Forelimb muscle (tissue), 1 donor: ENCODE measurements at regions not wholly inside any gene's neighbourhood (a gene's known extent, or its start where the extent isn't known, plus 50 kb on each side); places are given as distances from the start of the nearest gene placed in this dataset.
"Not testable (repeated sequence)": the region's sequence is repeated elsewhere in the genome, so short reads cannot be mapped to it uniquely, and the experiment has no call there.

ENCODE experiments used
- DNase-seq: peaks from one replicate; pipeline ENCODE4 v3.0.0-alpha.2; 2013; ENCODE audit warnings: low read depth

DNA sequence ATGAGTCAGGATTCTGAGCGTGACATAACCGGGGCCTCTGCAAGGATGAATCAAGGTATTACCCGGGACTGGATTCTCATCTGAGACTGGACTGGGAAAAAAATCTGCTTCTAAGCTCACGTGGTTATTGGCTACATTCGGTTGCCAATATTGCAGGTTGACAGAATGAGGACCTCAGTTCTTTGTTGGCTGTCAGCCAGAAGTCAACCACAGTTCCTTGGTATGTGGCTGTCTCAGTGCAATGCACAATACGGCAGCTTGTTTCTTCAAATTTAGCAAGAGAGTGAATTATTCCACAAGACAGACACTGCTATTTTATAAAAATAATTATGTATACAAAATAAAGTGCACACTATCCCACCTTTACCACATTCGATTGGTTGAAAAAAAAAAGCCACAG, 424.2 kb downstream of the KLHL4 start:
- DNase-seq: no peak

DNA sequence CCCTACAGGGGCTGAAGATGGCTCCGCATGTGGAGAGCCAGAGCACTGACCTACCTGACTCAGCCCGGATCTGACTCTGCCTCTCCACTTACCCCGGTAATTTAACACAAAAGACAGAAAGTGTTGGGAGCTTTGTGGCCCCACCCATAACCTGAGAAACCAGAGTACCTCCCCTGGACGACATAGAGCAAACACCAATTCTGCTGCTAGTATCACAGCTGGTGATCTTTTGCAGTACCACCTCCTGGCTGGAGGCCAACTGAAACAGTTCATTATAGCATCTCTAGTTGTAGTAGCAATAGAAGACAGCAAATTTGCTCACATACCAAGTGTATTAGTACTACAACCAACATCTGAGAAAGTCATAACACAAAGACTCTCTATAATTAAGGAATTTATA, 443.9 kb downstream of the KLHL4 start:
- DNase-seq: no peak

DNA sequence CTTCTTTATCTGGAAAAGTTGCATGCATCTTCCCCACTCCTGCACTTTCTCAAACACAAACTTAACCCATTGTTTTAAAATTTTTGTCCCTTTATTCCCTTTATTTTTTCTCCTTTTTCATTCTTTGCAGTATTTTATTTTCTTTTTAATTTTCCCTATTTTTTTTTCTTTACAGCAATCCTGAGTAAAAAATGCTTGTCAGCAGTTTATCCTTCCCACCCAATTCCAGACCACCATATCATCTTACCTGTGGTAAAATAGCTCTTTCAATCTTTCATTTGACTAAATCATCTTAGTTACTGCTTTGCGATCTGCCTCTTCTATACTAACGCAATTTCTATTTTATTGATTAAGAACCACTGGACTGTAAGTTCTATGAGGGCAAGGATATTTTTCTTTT, 450.5 kb downstream of the KLHL4 start:
- no peak for DNase-seq

DNA sequence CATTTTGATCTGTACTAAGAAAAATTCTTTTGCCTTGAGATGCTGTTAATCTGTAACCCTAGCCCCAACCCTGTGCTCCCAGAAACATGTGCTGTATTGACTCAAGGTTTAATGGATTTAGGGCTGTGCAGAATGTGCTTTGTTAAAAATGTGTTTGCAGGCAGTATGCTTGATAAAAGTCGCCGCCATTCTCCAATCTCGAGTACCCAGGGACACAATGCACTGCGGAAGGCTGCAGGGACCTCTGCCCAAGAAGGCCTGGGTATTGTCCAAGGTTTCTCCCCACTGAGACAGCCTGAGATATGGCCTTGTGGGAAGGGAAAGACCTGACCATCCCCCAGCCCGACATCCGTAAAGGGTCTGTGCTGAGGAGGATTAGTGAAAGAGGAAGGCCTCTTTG, 454.5 kb downstream of the KLHL4 start:
- DNase-seq: not testable (repeated sequence)

DNA sequence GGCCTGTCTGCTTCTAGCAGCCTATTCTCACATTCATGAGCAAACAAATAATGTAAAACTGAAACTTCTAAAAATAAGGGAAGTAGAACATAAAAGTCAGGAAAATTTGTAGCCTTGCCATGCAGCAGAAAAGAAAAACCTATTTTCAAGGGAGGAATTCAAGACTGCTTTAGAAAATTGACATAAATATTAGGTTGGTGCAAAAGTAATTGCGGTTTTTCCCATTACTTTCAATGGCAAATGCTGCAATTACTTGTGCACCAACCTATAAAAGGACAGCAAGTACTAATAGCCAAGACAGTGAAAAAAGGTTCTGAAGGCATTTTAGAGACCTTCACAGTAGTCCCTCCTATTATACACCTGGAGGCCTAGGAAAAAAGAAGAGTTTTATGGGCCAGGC, 457.8 kb downstream of the KLHL4 start:
- no peak for DNase-seq

DNA sequence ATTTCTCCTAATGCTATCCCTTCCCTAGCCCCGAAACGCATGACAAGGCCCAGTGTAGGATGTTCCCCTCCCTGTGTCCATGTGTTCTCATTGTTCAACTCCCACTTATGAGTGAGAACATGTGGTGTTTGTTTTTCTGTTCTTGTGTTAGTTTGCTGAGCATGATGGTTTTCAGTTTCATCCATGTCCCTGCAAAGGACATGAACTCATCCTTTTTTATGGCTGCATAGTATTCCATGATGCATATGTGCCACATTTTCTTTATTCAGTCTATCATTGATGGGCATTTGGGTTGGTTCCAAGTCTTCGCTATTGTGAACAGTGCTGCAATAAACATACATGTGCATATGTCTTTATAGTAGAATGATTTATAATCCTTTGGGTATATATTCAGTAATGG, 490.3 kb downstream of the KLHL4 start:
- DNase-seq: not testable (repeated sequence)

DNA sequence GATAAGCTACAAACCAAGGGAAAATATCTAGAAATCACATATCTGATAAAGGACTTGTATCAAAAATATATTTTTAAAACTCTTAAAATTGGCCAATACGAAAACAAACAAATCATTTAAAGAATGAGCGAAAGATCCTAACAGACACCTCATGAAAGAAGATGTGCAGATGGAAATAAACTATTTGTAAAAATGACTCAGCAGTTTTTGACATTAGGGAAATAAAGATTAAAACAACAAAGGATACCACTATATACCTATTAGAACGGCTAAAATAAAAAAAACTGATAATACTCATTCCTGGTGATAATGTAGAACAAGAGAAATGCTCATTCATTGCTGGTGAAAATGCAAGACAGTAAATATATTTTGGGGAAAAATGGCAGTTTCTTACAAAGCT, 506.4 kb downstream of the KLHL4 start:
- DNase-seq: no peak

- DNase-seq: no peak
Observed at GRCh38 chrX:88072339-88073030, 554.9 kb downstream of the KLHL4 start.

DNA sequence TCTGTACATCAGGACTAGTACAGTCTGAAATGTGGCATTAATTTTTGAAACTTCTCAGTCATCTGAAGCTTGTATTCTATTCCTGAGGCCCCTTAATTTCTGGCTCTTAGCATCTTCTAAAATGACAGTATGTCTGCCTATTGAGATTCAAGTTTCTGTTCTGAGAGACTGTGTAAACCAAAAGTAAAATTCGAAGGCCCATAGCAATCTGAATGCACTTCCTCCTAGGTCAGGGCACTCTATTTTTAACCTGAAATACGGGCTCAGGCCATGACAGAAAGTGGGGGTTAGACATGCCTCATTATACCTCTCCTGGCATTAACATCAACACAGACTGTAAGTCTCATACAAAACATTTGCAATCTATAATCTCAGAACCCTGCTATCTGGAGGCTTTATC, 584.4 kb downstream of the KLHL4 start:
- no peak for DNase-seq

- DNase-seq: no peak
Observed at GRCh38 chrX:88135735-88136134, 611.3 kb upstream of the CPXCR1 start.

DNA sequence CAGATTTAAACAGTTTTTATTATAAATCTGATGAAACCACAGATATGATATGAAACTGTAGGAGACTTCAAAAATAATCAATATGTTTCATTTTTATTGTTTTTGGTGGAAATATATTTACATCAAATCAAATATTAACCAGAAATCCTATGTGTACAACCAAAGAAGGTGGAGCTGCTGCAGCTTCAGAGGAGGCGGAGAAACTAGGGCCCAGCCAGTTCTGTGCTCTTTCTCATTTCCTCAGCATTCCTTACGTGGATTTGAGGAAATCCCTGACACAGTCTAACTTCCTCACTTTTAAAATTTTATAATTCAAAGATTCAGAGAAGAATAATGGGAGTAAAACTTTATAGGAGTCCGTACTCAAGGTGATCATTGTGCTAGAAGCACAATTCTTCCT, 610.7 kb upstream of the CPXCR1 start:
- DNase-seq: no peak

DNA sequence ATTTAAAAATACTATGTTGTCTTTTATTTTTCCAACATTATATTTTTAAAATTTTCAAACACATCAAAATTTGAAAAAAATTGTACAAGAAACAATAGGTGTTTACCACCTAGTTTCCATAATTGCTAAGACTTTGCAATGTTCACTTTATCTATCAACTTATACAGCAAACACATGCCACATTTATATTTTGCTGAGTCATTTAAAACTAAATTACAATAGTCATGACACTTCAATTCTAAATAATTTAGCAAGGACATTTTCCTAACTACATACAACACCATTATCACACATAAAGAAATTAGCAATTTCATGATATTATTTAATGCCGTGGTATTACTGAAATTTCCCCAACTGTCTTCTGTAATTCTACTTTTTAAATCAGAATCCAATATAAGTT, 600.4 kb upstream of the CPXCR1 start:
- no peak for DNase-seq

- no peak for DNase-seq
Observed at GRCh38 chrX:88170553-88170952, 576.5 kb upstream of the CPXCR1 start.

- not testable (repeated sequence) for DNase-seq
Observed at GRCh38 chrX:88173932-88174440, 573.0 kb upstream of the CPXCR1 start.

- DNase-seq: no peak
Observed at GRCh38 chrX:88202149-88202548, 544.9 kb upstream of the CPXCR1 start.

GRCh38 chrX:88244066-88244465, 503.0 kb upstream of the CPXCR1 start:
- DNase-seq: no peak

DNA sequence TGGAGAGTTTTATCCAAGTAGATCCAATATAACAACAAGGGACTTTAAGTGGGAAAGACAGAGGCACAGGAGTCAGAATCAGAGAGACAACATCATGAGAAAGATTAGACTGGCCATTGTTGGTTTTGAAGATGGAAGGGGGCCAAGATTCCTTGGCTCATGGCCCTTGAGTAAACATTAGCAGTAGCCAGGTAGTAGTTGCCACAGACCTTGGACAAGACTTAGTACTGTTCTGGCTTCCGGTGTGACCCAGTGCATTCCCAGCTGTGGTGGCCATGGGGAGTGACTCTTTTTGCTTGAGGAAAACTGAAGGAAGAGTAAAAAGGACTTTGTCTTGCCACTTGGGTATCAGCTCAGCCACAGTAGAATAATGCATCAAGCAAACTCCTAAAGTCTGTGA, 462.2 kb upstream of the CPXCR1 start:
- no peak for DNase-seq

DNA sequence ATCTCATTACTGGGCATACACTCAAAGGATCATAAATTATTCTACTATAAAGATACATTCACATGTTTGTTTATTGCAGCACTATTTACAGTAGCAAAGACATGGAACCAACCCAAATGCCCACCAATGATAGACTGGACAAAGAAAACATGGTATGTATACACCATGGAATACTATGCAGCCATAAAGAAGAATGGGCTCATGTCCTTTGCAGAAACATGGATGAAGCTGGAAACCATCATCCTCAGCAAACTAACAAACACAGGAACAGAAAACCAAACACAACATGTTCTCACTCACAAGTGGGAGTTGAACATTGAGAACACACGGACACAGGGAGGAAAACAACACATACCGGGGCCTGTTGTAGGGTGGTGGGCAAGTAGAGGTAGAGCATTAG, 433.1 kb upstream of the CPXCR1 start:
- DNase-seq: not testable (repeated sequence)

GRCh38 chrX:88325634-88326033, 421.4 kb upstream of the CPXCR1 start:
- no peak for DNase-seq

DNA sequence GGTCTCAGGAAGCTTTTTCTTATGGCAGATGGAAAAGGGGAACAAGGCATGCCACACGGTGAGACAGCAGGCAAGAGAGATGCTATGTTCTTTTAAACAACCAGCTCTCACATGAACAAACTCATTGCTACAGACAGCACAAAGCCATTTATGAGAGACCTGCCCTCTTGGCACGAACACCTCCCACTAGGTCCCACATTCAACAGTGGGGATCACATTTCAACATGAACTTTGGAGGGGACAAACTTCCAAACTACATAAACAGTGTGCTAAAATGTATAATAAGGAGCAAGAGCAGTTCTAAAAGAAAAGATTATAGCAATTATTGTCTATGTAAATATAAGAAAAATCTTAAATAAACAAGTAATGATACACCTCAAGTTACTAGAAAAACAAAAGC, 391.8 kb upstream of the CPXCR1 start:
- no peak for DNase-seq

DNA sequence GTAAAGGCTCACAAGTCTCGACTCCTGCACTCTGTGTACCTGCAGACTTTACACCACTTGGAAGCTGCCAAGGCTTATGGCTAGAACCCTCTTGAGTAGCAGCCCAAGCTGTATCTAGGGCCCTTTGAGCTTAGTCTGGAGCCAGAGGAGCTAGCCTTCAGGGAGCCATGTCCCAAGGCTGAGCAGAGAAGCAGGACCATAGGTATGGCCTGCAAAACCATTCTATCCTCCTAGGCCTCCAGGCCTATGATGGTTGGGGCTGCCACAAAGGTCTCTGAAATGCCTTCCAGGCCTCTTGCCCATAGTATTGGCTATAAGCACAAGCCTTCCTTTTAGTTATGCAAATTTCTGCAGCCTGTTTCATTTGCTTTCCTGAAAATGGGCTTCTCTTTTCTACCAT, 380.7 kb upstream of the CPXCR1 start:
- no peak for DNase-seq

DNA sequence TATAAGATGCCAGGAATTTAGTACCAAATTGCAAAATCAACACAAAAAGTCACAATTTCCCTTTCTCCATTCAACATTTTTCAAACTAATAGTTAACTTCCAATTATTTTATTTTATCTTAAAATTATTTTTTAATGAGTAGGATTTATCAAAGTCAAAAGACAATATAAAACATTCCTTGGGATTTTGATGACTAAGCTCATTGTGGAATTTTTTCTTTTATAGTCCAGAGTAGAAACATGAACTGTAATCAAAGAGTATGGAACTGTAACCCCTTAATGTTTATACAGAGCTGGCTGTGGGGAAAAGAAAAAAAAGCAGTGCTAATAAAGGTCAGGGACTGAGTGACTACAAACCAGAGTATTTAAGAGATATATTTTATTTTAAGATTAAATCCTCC, 368.6 kb upstream of the CPXCR1 start:
- DNase-seq: no peak

DNA sequence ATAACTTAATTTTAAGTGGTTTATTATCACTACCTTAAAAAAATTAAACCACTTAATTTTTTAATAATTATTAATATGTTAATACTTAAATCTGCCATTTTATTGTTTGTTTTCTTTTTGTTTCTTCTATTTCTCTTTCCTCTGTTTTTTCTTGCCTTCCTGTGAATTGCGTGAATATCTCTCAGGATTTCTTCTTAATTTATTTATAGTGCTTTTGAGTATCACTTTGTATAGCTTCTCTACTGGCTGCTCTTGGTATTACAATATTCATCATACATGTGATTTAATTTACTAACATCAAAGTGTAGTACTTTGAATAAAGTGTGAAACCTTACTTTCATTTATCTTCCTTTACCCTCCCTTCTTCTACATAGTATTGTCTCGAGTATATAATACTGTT, 349.5 kb upstream of the CPXCR1 start:
- no peak for DNase-seq

DNA sequence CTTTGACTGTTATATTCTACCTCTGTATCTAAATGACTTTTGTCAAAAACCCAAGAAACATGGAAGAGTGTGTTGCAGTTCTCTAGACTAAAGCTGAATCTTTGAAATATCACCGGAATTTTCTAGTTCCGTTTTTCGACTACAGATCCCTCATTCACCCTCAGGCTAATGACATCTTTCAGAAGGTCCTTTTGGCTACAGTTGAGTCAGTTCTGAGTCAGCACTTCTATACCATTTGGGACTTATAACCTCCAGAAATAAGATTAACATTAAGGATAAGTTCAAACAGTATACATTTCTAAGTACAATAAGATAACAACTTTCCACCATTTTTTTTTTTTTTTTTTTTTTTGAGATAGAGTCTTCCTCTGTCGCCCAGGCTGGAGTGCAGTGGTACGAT, 331.0 kb upstream of the CPXCR1 start:
- no peak for DNase-seq
